ENCODE measurements at regions not wholly inside any gene's neighbourhood (a gene's known extent, or its start where the extent isn't known, plus 50 kb on each side); places are given as distances from the start of the nearest gene placed in this dataset.

DNA sequence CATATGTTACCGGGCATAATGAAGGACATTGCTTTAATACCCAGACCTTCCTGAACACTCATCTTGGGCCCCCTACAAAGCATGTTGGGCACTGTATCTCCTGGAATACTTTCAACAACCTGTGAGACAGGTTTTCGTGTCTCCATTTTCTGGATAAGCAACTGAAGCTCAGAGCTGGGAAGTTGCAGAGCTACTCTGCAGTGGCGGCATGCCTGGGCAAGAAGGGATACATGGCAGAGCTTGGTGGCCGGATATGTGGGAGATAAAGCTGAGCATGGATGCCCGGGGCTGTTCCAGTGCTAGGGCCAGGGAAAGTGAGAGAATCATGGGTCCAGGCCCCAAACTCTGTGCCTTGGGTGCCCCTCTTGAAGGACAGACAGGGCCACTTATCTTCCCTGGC, 71.6 kb upstream of the KCND3 start:
- Histone ChIP-seq H3K4me1 (ENCODE audit: insufficient read depth, low read length) (peaks cover 6% of the 10 kb centered on the region; the same call in 1 of the 2 replicates), H2AK5ac (ENCODE audit: insufficient read length, low read length) (no peak overlapping the region), H2BK20ac (ENCODE audit: low read depth, low read length, poor library complexity, severe bottlenecking) (no peak overlapping the region), H3K4ac (ENCODE audit: low read depth, low read length) (no peak overlapping the region), H3K23ac (ENCODE audit: insufficient read length, low read depth, low read length) (no peak overlapping the region), H2BK120ac (ENCODE audit: low read depth, low read length, poor library complexity, severe bottlenecking) (no peak overlapping the region), H4K8ac (replicated peaks; ENCODE audit: insufficient read length, low read depth, low read length) (no peak overlapping the region), H3K9ac (ENCODE audit: extremely low read depth, insufficient read length, low read length) (no peak overlapping the region), H3K27ac (ENCODE audit: insufficient read length, low read depth, low read length) (no peak overlapping the region), H3K79me2 (ENCODE audit: insufficient read depth, low read length) (no peaks in the 10 kb centered on the region), H2AFZ (ENCODE audit: low read length) (no peak overlapping the region), H3T11ph (ENCODE audit: low read length) (no peak overlapping the region), H2BK12ac (ENCODE audit: insufficient read length, low read depth, low read length) (no peak overlapping the region), H2BK15ac (ENCODE audit: low read depth, low read length) (no peak overlapping the region), H3K9me3 (ENCODE audit: control insufficient read depth, low read depth, low read length) (peaks cover 6% of the 10 kb centered on the region), H3K79me1 (ENCODE audit: insufficient read depth, low read depth, low read length, poor library complexity, severe bottlenecking) (no peaks in the 10 kb centered on the region), H3K14ac (ENCODE audit: insufficient read depth, low read length) (no peak overlapping the region), H4K20me1 (ENCODE audit: control insufficient read depth, insufficient read depth, insufficient read length) (no peaks in the 10 kb centered on the region), H3K56ac (ENCODE audit: insufficient read length, low read depth, low read length) (no peak overlapping the region), H3K23me2 (ENCODE audit: insufficient read length, low read depth, low read length, poor library complexity, severe bottlenecking) (no peaks in the 10 kb centered on the region), H4K5ac (ENCODE audit: insufficient read length, low read depth, low read length) (no peak overlapping the region), H3K27me3 (ENCODE audit: insufficient read depth, low read length) (no peaks in the 10 kb centered on the region), H2BK5ac (ENCODE audit: insufficient read length, low read length) (no peak overlapping the region), H3K18ac (ENCODE audit: insufficient read length, low read depth, low read length) (no peak overlapping the region), H4K91ac (ENCODE audit: insufficient read length, low read depth, low read length) (no peak overlapping the region), H3K4me2 (ENCODE audit: insufficient read depth, insufficient read length, low read length) (no peak overlapping the region)
- Mint-ChIP-seq H3K36me3 (ENCODE audit: insufficient read depth in 1 of 3, low read depth in 3 of 3) (peaks cover 9 to 13% (median 13%) of the 10 kb centered on the region in 3 experiments; a peak in 6 of 7 replicates), H3K27ac (no peak overlapping the region), H3K4me3 (no peak overlapping the region), H3K9me3 (peaks cover 17 to 18% of the 10 kb centered on the region in 2 experiments), H3K27me3 (ENCODE audit: low read depth) (peaks cover 5% of the 10 kb centered on the region; the same call in 1 of the 2 replicates), H3K4me1 (peaks cover 0 to 12% of the 10 kb centered on the region in 2 experiments; a peak in 2 of 4 replicates)
- WGBS (ENCODE audit: extremely low coverage, insufficient read length, low lambda C conversion rate) = no CpG with 5 or more reads among the region's 5 CpGs
- TF ChIP-seq, protein P1, sequence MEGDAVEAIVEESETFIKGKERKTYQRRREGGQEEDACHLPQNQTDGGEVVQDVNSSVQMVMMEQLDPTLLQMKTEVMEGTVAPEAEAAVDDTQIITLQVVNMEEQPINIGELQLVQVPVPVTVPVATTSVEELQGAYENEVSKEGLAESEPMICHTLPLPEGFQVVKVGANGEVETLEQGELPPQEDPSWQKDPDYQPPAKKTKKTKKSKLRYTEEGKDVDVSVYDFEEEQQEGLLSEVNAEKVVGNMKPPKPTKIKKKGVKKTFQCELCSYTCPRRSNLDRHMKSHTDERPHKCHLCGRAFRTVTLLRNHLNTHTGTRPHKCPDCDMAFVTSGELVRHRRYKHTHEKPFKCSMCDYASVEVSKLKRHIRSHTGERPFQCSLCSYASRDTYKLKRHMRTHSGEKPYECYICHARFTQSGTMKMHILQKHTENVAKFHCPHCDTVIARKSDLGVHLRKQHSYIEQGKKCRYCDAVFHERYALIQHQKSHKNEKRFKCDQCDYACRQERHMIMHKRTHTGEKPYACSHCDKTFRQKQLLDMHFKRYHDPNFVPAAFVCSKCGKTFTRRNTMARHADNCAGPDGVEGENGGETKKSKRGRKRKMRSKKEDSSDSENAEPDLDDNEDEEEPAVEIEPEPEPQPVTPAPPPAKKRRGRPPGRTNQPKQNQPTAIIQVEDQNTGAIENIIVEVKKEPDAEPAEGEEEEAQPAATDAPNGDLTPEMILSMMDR (conservative IDR thresholded peaks at IDR 0.05) = no peak
- DNase-seq = no peak

All from H9 (cell line).